OCI-LY1 (cell line): ENCODE measurements at regions not wholly inside any gene's neighbourhood (a gene's known extent, or its start where the extent isn't known, plus 50 kb on each side); places are given as distances from the start of the nearest gene placed in this dataset.

ENCODE experiments used
- H2AFZ ChIP-seq: fragments of 200-600 bp; sonication (generic), shearing (Covaris generic); 2 replicates; pipeline ENCODE4 v1.6.0; 2014; ENCODE audit warnings: antibody characterized with exemption, mild to moderate bottlenecking, low read length
- H3F3A ChIP-seq: fragments of 200-600 bp; sonication (generic), shearing (Covaris generic); 2 replicates; pipeline ENCODE4 v1.6.0; 2014; ENCODE audit warnings: mild to moderate bottlenecking, antibody characterized with exemption, low read length, moderate library complexity; ENCODE audit not compliant: insufficient read depth
- H3K27ac ChIP-seq: fragments of 200-600 bp; sonication (generic); 2 replicates; pipeline ENCODE4 v1.5.1; 2014; ENCODE audit warnings: low read length, mixed run types, mild to moderate bottlenecking, low read depth; ENCODE audit not compliant: poor library complexity, severe bottlenecking
- H3K27me3 ChIP-seq: fragments of 200-600 bp; sonication (generic); 2 replicates; pipeline ENCODE4 v1.6.0; 2014; ENCODE audit warnings: antibody characterized with exemption, mild to moderate bottlenecking, low read length, moderate library complexity; ENCODE audit not compliant: insufficient read depth
- H3K36me3 ChIP-seq: fragments of 200-600 bp; sonication (generic); 2 replicates; pipeline ENCODE4 v1.6.1; 2014; ENCODE audit warnings: mild to moderate bottlenecking, antibody characterized with exemption, low read length, moderate library complexity, mixed read lengths; ENCODE audit not compliant: insufficient read depth
- H3K4me1 ChIP-seq: fragments of 200-600 bp; sonication (generic); 2 replicates; pipeline ENCODE4 v1.5.1; 2014; ENCODE audit warnings: mild to moderate bottlenecking, low read length, moderate library complexity; ENCODE audit not compliant: insufficient read depth, severe bottlenecking
- H3K4me2 ChIP-seq: fragments of 200-600 bp; sonication (generic), shearing (Covaris generic); 2 replicates; pipeline ENCODE4 v1.6.1; 2014; ENCODE audit warnings: low read length
- H3K4me3 ChIP-seq: fragments of 200-600 bp; sonication (generic); 2 replicates; pipeline ENCODE4 v1.5.1; 2014; ENCODE audit warnings: low read length, low read depth, mild to moderate bottlenecking, mixed read lengths; ENCODE audit not compliant: poor library complexity, severe bottlenecking
- H3K79me2 ChIP-seq: fragments of 200-600 bp; shearing (Covaris generic); 2 replicates; pipeline ENCODE4 v1.6.1; 2016; ENCODE audit warnings: mixed run types, low read length, mixed read lengths; ENCODE audit not compliant: insufficient read depth
- H3K9ac ChIP-seq: fragments of 200-600 bp; sonication (generic), shearing (Covaris generic); 2 replicates; pipeline ENCODE4 v1.6.1; 2014; ENCODE audit warnings: mild to moderate bottlenecking, low read length, mixed read lengths
- H3K9me2 ChIP-seq: fragments of 200-600 bp; sonication (generic), shearing (Covaris generic); 2 replicates; pipeline ENCODE4 v1.6.1; 2014; ENCODE audit warnings: low read depth, mild to moderate bottlenecking, low read length, mixed read lengths
- H3K9me3 ChIP-seq: fragments of 200-600 bp; shearing (Covaris generic); 2 replicates; pipeline ENCODE4 v1.6.1; 2014; ENCODE audit warnings: low read length, mixed read lengths
- H4K20me1 ChIP-seq: fragments of 200-600 bp; sonication (generic), shearing (Covaris generic); 2 replicates; pipeline ENCODE4 v1.6.0; 2016; ENCODE audit warnings: mild to moderate bottlenecking, low read length; ENCODE audit not compliant: insufficient read depth
- CTCF ChIP-seq: fragments of 200-600 bp; sonication (generic), shearing (Covaris generic); IDR thresholded peaks from 2 replicates; pipeline ENCODE4 v1.5.1; 2017; ENCODE audit warnings: mild to moderate bottlenecking, antibody characterized with exemption, low read length, moderate library complexity, mixed read lengths
- EZH2 ChIP-seq: fragments of 200-600 bp; sonication (generic), shearing (Covaris generic); IDR thresholded peaks from 2 replicates; pipeline ENCODE4 v1.8.0; 2017; ENCODE audit warnings: borderline replicate concordance, mixed run types, mild to moderate bottlenecking, antibody characterized with exemption, low read length, moderate library complexity, mixed read lengths

- no peaks in the 10 kb centered on the region for H3K4me1 ChIP-seq
- no peak overlapping the region for H3K27ac ChIP-seq
- no peaks in the 10 kb centered on the region for H4K20me1 ChIP-seq
- H3K79me2 ChIP-seq: no peaks in the 10 kb centered on the region
- H3K9ac ChIP-seq: no peak overlapping the region
- H3K4me2 ChIP-seq: no peak overlapping the region
- H3K9me3 ChIP-seq: no peaks in the 10 kb centered on the region
- TF ChIP-seq EZH2 (no peak), CTCF (no peak)
- H2AFZ ChIP-seq: no peak overlapping the region
- H3K9me2 ChIP-seq: no peaks in the 10 kb centered on the region
- no peaks in the 10 kb centered on the region for H3F3A ChIP-seq
- no peaks in the 10 kb centered on the region for H3K36me3 ChIP-seq
- no peak overlapping the region for H3K4me3 ChIP-seq
- no peaks in the 10 kb centered on the region for H3K27me3 ChIP-seq
Measured at GRCh38 chr11:92653454-92653853, 316.0 kb upstream of the MTNR1B start.

GRCh38 chr11:92656783-92657182, 312.7 kb upstream of the MTNR1B start:
- H3K9ac ChIP-seq: no peak overlapping the region
- H4K20me1 ChIP-seq: no peaks in the 10 kb centered on the region
- no peaks in the 10 kb centered on the region for H3K9me2 ChIP-seq
- no peaks in the 10 kb centered on the region for H3K4me1 ChIP-seq
- H3K36me3 ChIP-seq: no peaks in the 10 kb centered on the region
- no peak overlapping the region for H3K4me2 ChIP-seq
- H3K9me3 ChIP-seq: no peaks in the 10 kb centered on the region
- TF ChIP-seq CTCF (no peak), EZH2 (no peak)
- no peaks in the 10 kb centered on the region for H3K79me2 ChIP-seq
- no peak overlapping the region for H2AFZ ChIP-seq
- H3F3A ChIP-seq: no peaks in the 10 kb centered on the region
- H3K4me3 ChIP-seq: no peak overlapping the region
- no peak overlapping the region for H3K27ac ChIP-seq
- no peaks in the 10 kb centered on the region for H3K27me3 ChIP-seq

- Histone ChIP-seq H3K27me3 (no peaks in the 10 kb centered on the region), H3K9me2 (no peaks in the 10 kb centered on the region), H3K9ac (no peak overlapping the region), H3K4me2 (no peak overlapping the region), H3K4me3 (no peak overlapping the region), H3K27ac (no peak overlapping the region), H3K9me3 (no peaks in the 10 kb centered on the region), H4K20me1 (no peaks in the 10 kb centered on the region), H3K4me1 (no peaks in the 10 kb centered on the region), H3F3A (no peaks in the 10 kb centered on the region), H2AFZ (no peak overlapping the region), H3K36me3 (no peaks in the 10 kb centered on the region), H3K79me2 (no peaks in the 10 kb centered on the region)
- TF ChIP-seq EZH2: no peak
- no peak for TF ChIP-seq CTCF
Measured at GRCh38 chr11:92657226-92657625, 312.2 kb upstream of the MTNR1B start.
